CD14-positive monocyte (primary cell): ENCODE measurements at regions not wholly inside any gene's neighbourhood (a gene's known extent, or its start where the extent isn't known, plus 50 kb on each side); places are given as distances from the start of the nearest gene placed in this dataset.

Experiments
- DNase-seq, 3 donors: peaks; one replicate each; pipeline ENCODE4 v3.0.0-alpha.2; 2011 to 2022
- H2AFZ ChIP-seq: 2 replicates; pipeline ENCODE4 v1.6.0; 2012; ENCODE audit warnings: mild to moderate bottlenecking, low read depth, low read length, inconsistent platforms; ENCODE audit not compliant: insufficient read depth, poor library complexity, severe bottlenecking
- H3K27ac ChIP-seq, 2 donors: 1 replicate in 1 of 2; 2 replicates in 1 of 2; pipeline ENCODE4 v1.5.1; 2012 to 2013; ENCODE audit warnings: low read length in 2 of 2, control low read depth in 1 of 2, inconsistent platforms in 1 of 2, low read depth in 1 of 2, mild to moderate bottlenecking in 1 of 2
- H3K27me3 ChIP-seq, 2 donors: one replicate each; pipeline versions ENCODE4 v1.6.0 to v1.6.1; 2011 to 2013; ENCODE audit warnings: low read length in 2 of 2; ENCODE audit not compliant: control insufficient read depth in 2 of 2, insufficient read depth in 2 of 2
- H3K36me3 ChIP-seq, 2 donors: replicated peaks in 1 of 2; 1 replicate in 1 of 2; 2 replicates in 1 of 2; pipeline versions ENCODE4 v1.5.1 to v1.6.1; 2012 to 2013; ENCODE audit warnings: low read length in 2 of 2, control low read depth in 1 of 2, inconsistent platforms in 1 of 2, mild to moderate bottlenecking in 1 of 2; ENCODE audit not compliant: insufficient read depth in 2 of 2, control insufficient read depth in 1 of 2
- H3K4me1 ChIP-seq, 2 donors: 1 replicate in 1 of 2; 2 replicates in 1 of 2; pipeline versions ENCODE4 v1.5.1 to v1.6.1; 2012 to 2013; ENCODE audit warnings: low read length in 2 of 2, control low read depth in 1 of 2, inconsistent platforms in 1 of 2, mild to moderate bottlenecking in 1 of 2, moderate library complexity in 1 of 2; ENCODE audit not compliant: insufficient read depth in 2 of 2, control insufficient read depth in 1 of 2
- H3K4me2 ChIP-seq: replicated peaks from 2 replicates; pipeline ENCODE3; 2012; ENCODE audit warnings: low read length, moderate library complexity, mild to moderate bottlenecking; ENCODE audit not compliant: poor library complexity, severe bottlenecking; ENCODE audit errors: extremely low read depth
- H3K4me3 ChIP-seq, 3 experiments: fragments of 200-600 bp in 1 of 3; sonication (generic) in 1 of 3; replicated peaks in 1 of 3; 1 replicate in 2 of 3; 2 replicates in 1 of 3; pipeline ENCODE4 v1.5.1; 2011 to 2013; ENCODE audit warnings: low read length in 3 of 3, mild to moderate bottlenecking in 3 of 3, control low read depth in 2 of 3, low read depth in 2 of 3, inconsistent platforms in 1 of 3, moderate library complexity in 1 of 3
- H3K79me2 ChIP-seq: 2 replicates; pipeline ENCODE4 v1.6.0; 2012; ENCODE audit warnings: mild to moderate bottlenecking, control low read depth, inconsistent platforms, low read length, moderate library complexity; ENCODE audit not compliant: insufficient read depth
- H3K9ac ChIP-seq: 2 replicates; pipeline ENCODE4 v1.6.0; 2017; ENCODE audit warnings: low read length, mild to moderate bottlenecking; ENCODE audit not compliant: insufficient read depth, poor library complexity, severe bottlenecking
- H3K9me3 ChIP-seq, 2 donors: replicated peaks in 1 of 2; 1 replicate in 1 of 2; 2 replicates in 1 of 2; pipeline versions ENCODE4 v1.5.1 to v1.6.1; 2012 to 2013; ENCODE audit warnings: low read length in 2 of 2, control low read depth in 1 of 2; ENCODE audit not compliant: control insufficient read depth in 1 of 2, insufficient read depth in 1 of 2
- H4K20me1 ChIP-seq: 2 replicates; pipeline ENCODE4 v1.6.0; 2012; ENCODE audit warnings: mild to moderate bottlenecking, low read length, control low read depth, moderate library complexity; ENCODE audit not compliant: insufficient read depth
- H3K27ac Mint-ChIP-seq, 7 donors: one replicate each; pipeline ENCODE4 v1.8.0; 2020; ENCODE audit warnings: mild to moderate bottlenecking in 7 of 7, mixed read lengths in 7 of 7, moderate library complexity in 6 of 7, inconsistent platforms in 2 of 7
- H3K27me3 Mint-ChIP-seq, 3 donors: one replicate each; pipeline ENCODE4 v1.8.0; 2021 to 2022; ENCODE audit warnings: low read depth in 3 of 3, mild to moderate bottlenecking in 3 of 3, mixed read lengths in 3 of 3, moderate library complexity in 3 of 3, inconsistent platforms in 1 of 3
- H3K36me3 Mint-ChIP-seq, 2 donors: one replicate each; pipeline ENCODE4 v1.8.0; 2020; ENCODE audit warnings: mixed read lengths in 2 of 2, inconsistent platforms in 1 of 2, mild to moderate bottlenecking in 1 of 2
- H3K4me1 Mint-ChIP-seq: one replicate; pipeline ENCODE4 v1.8.0; 2020; ENCODE audit warnings: mild to moderate bottlenecking, mixed read lengths
- H3K4me3 Mint-ChIP-seq, 2 donors: one replicate each; pipeline ENCODE4 v1.8.0; 2020; ENCODE audit warnings: mild to moderate bottlenecking in 2 of 2, mixed read lengths in 2 of 2, moderate library complexity in 1 of 2
- H3K9me3 Mint-ChIP-seq, 7 donors: one replicate each; pipeline ENCODE4 v1.8.0; 2020 to 2022; ENCODE audit warnings: mixed read lengths in 7 of 7, mild to moderate bottlenecking in 6 of 7, moderate library complexity in 6 of 7, inconsistent platforms in 2 of 7
- CTCF ChIP-seq: fragments of 200-600 bp; IDR thresholded peaks from one replicate; pipeline ENCODE4 v1.8.0; 2022; ENCODE audit warnings: antibody characterized with exemption, mild to moderate bottlenecking
- WGBS: methylation state at CpG from one replicate; pipeline ENCODE4 v1.1.5; 2013; ENCODE audit warnings: missing lambda C conversion rate; ENCODE audit not compliant: insufficient coverage; 5-methylcytosine and 5-hydroxymethylcytosine counted together
- intact Hi-C, 2 donors: fragments of 100-400 bp; cut with micrococcal nuclease; formaldehyde crosslinking; loops; one replicate each; pipeline versions ENCODE4 v1.15.0 to v1.15.1; 2023

GRCh38 chr3:107032111-107032510 lies 345.1 kb upstream of the CCDC54 start:
- H3K4me2 ChIP-seq = no peak overlapping the region
- H3K9me3 ChIP-seq = peaks cover 3% of the 10 kb centered on the region in 2 donors
- H3K4me3 ChIP-seq = no peak overlapping the region
- Mint-ChIP-seq H3K36me3 (no peaks in the 10 kb centered on the region), H3K4me3 (no peak overlapping the region), H3K27me3 (peaks cover 0 to 1% (median 0%) of the 10 kb centered on the region in 3 donors), H3K27ac (no peak overlapping the region), H3K4me1 (no peaks in the 10 kb centered on the region), H3K9me3 (peaks cover 2 to 12% (median 7%) of the 10 kb centered on the region in 7 donors)
- H3K79me2 ChIP-seq = no peaks in the 10 kb centered on the region
- WGBS = no CpG with 5 or more reads among the region's 2 CpGs
- no peaks in the 10 kb centered on the region for H3K27me3 ChIP-seq
- DNase-seq = no peak
- H3K27ac ChIP-seq = no peak overlapping the region
- H4K20me1 ChIP-seq = no peaks in the 10 kb centered on the region
- H3K36me3 ChIP-seq = no peaks in the 10 kb centered on the region
- no peaks in the 10 kb centered on the region for H3K4me1 ChIP-seq
- intact Hi-C loops = no loop called here
- TF ChIP-seq CTCF = no peak
- no peak overlapping the region for H3K9ac ChIP-seq
- no peak overlapping the region for H2AFZ ChIP-seq

- Mint-ChIP-seq H3K9me3 (peaks cover 6 to 23% (median 16%) of the 10 kb centered on the region in 7 donors), H3K27ac (no peak overlapping the region), H3K27me3 (peaks cover 0 to 1% (median 0%) of the 10 kb centered on the region in 3 donors), H3K4me3 (no peak overlapping the region), H3K4me1 (no peaks in the 10 kb centered on the region), H3K36me3 (no peaks in the 10 kb centered on the region)
- DNase-seq = no peak
- WGBS = no CpG with 5 or more reads among the region's 3 CpGs
- no peak overlapping the region for H3K4me3 ChIP-seq
- H3K4me1 ChIP-seq = no peaks in the 10 kb centered on the region
- H2AFZ ChIP-seq = no peak overlapping the region
- no peak for TF ChIP-seq CTCF
- H3K27me3 ChIP-seq = no peaks in the 10 kb centered on the region
- no peaks in the 10 kb centered on the region for H4K20me1 ChIP-seq
- intact Hi-C loops = no loop called here
- no peaks in the 10 kb centered on the region for H3K79me2 ChIP-seq
- H3K9ac ChIP-seq = no peak overlapping the region
- no peaks in the 10 kb centered on the region for H3K36me3 ChIP-seq
- no peak overlapping the region for H3K27ac ChIP-seq
- peaks cover 4 to 6% of the 10 kb centered on the region in 2 donors for H3K9me3 ChIP-seq
- H3K4me2 ChIP-seq = no peak overlapping the region
These were observed 343.1 kb upstream of the CCDC54 start for GRCh38 chr3:107034142-107034541.
